ENCODE measurements at regions not wholly inside any gene's neighbourhood (a gene's known extent, or its start where the extent isn't known, plus 50 kb on each side); places are given as distances from the start of the nearest gene placed in this dataset.

DNA sequence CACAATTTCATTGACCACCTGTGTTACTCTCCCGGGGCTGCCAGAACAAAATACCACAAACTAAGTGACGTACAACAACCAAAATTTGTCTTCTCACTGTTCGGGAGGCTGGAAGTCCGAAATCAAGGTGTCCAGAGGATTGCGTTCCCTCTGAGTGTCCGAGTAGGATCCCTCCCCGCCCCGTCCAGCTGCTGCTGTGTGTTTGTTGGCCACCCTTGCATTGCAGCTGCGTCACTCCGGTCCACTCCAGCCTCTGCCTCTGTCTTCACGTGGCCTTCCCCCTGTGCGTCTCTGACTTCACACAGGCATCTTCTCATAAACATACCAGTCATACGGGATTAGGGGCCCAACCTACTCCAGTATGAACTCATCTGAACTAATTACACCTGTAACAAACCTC lies 251.8 kb upstream of the SMIM21 start:
- Histone ChIP-seq H3K27me3 (ENCODE audit: control insufficient read depth, insufficient read depth, low read length, poor library complexity, severe bottlenecking) (no peaks in the 10 kb centered on the region), H3K9me3 (ENCODE audit: control insufficient read depth, low read length) (no peaks in the 10 kb centered on the region), H3K36me3 (ENCODE audit: control insufficient read depth, insufficient read depth, low read length) (no peaks in the 10 kb centered on the region), H3K4me1 (ENCODE audit: control insufficient read depth, insufficient read depth, low read length) (no peaks in the 10 kb centered on the region), H3K27ac (ENCODE audit: low read depth, low read length) (no peak overlapping the region), H3K9ac (ENCODE audit: extremely low read depth, low read length, poor library complexity, severe bottlenecking) (no peak overlapping the region), H3K4me3 (ENCODE audit: low read length) (no peak overlapping the region)
- Mint-ChIP-seq H3K27me3 (ENCODE audit: insufficient read depth) (peaks cover 1% of the 10 kb centered on the region), H3K9me3 (no peaks in the 10 kb centered on the region), H3K36me3 (ENCODE audit: low read depth) (no peaks in the 10 kb centered on the region), H3K27ac (no peak overlapping the region), H3K4me3 (no peak overlapping the region), H3K4me1 (no peaks in the 10 kb centered on the region)
- WGBS, 2 experiments (ENCODE audit: insufficient coverage in 1 of 2, insufficient read length in 1 of 2), result 89 to 98% methylated on average over 10 to 13 of the region's 13 CpGs
- DNase-seq, result no peak
- TF ChIP-seq, protein P1, sequence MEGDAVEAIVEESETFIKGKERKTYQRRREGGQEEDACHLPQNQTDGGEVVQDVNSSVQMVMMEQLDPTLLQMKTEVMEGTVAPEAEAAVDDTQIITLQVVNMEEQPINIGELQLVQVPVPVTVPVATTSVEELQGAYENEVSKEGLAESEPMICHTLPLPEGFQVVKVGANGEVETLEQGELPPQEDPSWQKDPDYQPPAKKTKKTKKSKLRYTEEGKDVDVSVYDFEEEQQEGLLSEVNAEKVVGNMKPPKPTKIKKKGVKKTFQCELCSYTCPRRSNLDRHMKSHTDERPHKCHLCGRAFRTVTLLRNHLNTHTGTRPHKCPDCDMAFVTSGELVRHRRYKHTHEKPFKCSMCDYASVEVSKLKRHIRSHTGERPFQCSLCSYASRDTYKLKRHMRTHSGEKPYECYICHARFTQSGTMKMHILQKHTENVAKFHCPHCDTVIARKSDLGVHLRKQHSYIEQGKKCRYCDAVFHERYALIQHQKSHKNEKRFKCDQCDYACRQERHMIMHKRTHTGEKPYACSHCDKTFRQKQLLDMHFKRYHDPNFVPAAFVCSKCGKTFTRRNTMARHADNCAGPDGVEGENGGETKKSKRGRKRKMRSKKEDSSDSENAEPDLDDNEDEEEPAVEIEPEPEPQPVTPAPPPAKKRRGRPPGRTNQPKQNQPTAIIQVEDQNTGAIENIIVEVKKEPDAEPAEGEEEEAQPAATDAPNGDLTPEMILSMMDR (conservative IDR thresholded peaks at IDR 0.05), result no peak

DNA sequence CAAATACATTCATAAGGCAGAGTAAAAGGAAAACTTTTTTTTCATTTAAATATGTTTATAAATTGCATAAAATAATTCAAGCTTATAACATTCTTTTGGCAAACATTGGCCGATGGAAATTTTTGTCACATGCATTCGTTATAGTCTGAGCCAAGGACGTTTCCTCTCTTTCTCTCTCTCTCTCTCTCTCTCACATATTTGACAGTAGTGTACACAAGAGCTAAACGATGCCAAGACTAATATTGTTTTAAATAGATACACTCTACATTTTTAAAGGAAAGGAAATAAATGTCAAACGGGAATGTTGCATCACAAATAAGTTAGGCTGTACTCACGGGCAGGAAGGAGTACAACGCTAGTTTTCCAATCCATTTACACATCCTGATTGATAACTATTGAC lies 251.1 kb upstream of the SMIM21 start:
- no peaks in the 10 kb centered on the region for H3K9me3 ChIP-seq (ENCODE audit: control insufficient read depth, low read length)
- 71 to 89% methylated on average over 5 to 6 of the region's 7 CpGs for WGBS, 2 experiments (ENCODE audit: insufficient coverage in 1 of 2, insufficient read length in 1 of 2)
- no peak overlapping the region for H3K27ac ChIP-seq (ENCODE audit: low read depth, low read length)
- Mint-ChIP-seq H3K27me3 (ENCODE audit: insufficient read depth) (peaks cover 1% of the 10 kb centered on the region), H3K4me3 (no peak overlapping the region), H3K9me3 (no peaks in the 10 kb centered on the region), H3K36me3 (ENCODE audit: low read depth) (no peaks in the 10 kb centered on the region), H3K27ac (no peak overlapping the region), H3K4me1 (no peaks in the 10 kb centered on the region)
- no peak overlapping the region for H3K4me3 ChIP-seq (ENCODE audit: low read length)
- no peaks in the 10 kb centered on the region for H3K36me3 ChIP-seq (ENCODE audit: control insufficient read depth, insufficient read depth, low read length)
- H3K27me3 ChIP-seq (ENCODE audit: control insufficient read depth, insufficient read depth, low read length, poor library complexity, severe bottlenecking), result no peaks in the 10 kb centered on the region
- H3K4me1 ChIP-seq (ENCODE audit: control insufficient read depth, insufficient read depth, low read length), result no peaks in the 10 kb centered on the region
- no peak overlapping the region for H3K9ac ChIP-seq (ENCODE audit: extremely low read depth, low read length, poor library complexity, severe bottlenecking)
- DNase-seq, result no peak
- TF ChIP-seq, protein P1 (conservative IDR thresholded peaks at IDR 0.05), result no peak

DNA sequence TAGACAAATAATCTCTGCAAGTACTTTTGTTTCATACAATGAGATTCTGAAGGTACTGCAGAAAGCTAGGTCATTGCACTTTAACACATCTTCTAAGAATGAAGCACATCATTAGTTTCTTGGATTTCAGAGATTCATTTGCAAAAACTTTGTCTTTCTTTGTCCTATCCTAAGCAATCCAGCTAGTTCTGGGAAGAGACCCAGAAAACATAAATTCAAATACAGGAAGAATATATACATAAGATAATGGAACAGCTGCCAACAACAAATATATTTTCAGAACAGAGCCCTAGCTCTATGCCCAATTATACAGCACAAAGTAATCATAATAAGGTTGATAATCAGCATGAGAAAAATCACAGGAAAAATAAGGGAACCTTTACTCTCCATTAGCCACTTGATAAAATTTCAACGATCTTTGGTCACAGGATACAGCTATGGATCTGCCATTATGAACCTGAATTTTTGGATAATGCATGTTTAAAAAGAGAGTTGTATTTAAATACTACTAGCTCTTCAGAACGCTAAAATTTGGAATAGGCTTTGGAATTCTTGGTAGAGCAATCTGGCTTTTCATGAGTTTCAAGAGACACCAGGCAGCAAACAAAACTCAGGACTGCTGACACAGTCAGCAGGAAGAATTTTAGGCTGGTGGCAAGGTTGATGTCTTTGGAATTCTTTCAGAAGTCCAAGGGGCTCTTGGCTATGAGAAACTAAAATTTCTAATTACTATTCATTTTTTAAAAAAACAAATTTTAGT lies 250.4 kb upstream of the SMIM21 start:
- 79 to 97% methylated on average over 2 of the region's 2 CpGs for WGBS, 2 experiments (ENCODE audit: insufficient coverage in 1 of 2, insufficient read length in 1 of 2)
- Histone ChIP-seq H3K9ac (ENCODE audit: extremely low read depth, low read length, poor library complexity, severe bottlenecking) (no peak overlapping the region), H3K27me3 (ENCODE audit: control insufficient read depth, insufficient read depth, low read length, poor library complexity, severe bottlenecking) (no peaks in the 10 kb centered on the region), H3K36me3 (ENCODE audit: control insufficient read depth, insufficient read depth, low read length) (no peaks in the 10 kb centered on the region), H3K27ac (ENCODE audit: low read depth, low read length) (no peak overlapping the region), H3K4me1 (ENCODE audit: control insufficient read depth, insufficient read depth, low read length) (no peaks in the 10 kb centered on the region), H3K9me3 (ENCODE audit: control insufficient read depth, low read length) (no peaks in the 10 kb centered on the region), H3K4me3 (ENCODE audit: low read length) (no peak overlapping the region)
- DNase-seq, result no peak
- Mint-ChIP-seq H3K4me1 (no peaks in the 10 kb centered on the region), H3K27me3 (ENCODE audit: insufficient read depth) (peaks cover 1% of the 10 kb centered on the region), H3K27ac (no peak overlapping the region), H3K4me3 (no peak overlapping the region), H3K9me3 (no peaks in the 10 kb centered on the region), H3K36me3 (ENCODE audit: low read depth) (no peaks in the 10 kb centered on the region)
- TF ChIP-seq, protein P1 (conservative IDR thresholded peaks at IDR 0.05), result no peak

Measured in endodermal cell (in vitro differentiated cells).